HCT116 (cell line): ENCODE measurements at regions not wholly inside any gene's neighbourhood (a gene's known extent, or its start where the extent isn't known, plus 50 kb on each side); places are given as distances from the start of the nearest gene placed in this dataset.

Experiments used
- ATAC-seq: fragments of 200-7000 bp; cut with Tn5 transposase; 2 replicates; pipeline ENCODE4 v1.9.1; 2020; ENCODE audit warnings: mild to moderate bottlenecking, moderate library complexity
- BruUV-seq: library from RNA; stranded (reverse); fragments of 400-500 nt; replicated peaks from 2 replicates; lab custom pipeline; 2021; lab: Mats Ljungman, UMichigan
- CTCF ChIA-PET: fragments of 300-600 bp; sonication (Branson Sonifier 250); formaldehyde crosslinking; loops from one replicate; lab custom pipeline; 2021; ENCODE audit warnings: antibody characterized with exemption; lab: Charles Lee
- POLR2A ChIA-PET: fragments of 300-600, 350-600 bp; sonication (Branson Sonifier 250); formaldehyde crosslinking; loops from one replicate; lab custom pipeline; 2021; ENCODE audit warnings: antibody characterized with exemption; lab: Charles Lee
- RAD21 ChIA-PET, 2 experiments: fragments of 300-600 bp; sonication (Branson Sonifier 250); formaldehyde crosslinking; loops; one replicate each; lab custom pipeline; 2023; ENCODE audit warnings: low total read pairs in 2 of 2; ENCODE audit not compliant: uncharacterized antibody in 2 of 2, unreplicated experiment in 2 of 2, low non-redundant PET in 1 of 2; lab: Charles Lee
- DNase-seq: peaks from one replicate; pipeline ENCODE4 v3.0.0-alpha.2; 2010; ENCODE audit warnings: low read depth, low spot score
- H2AFZ ChIP-seq: fragments of 200-600 bp; shearing (Covaris generic), sonication (generic); 2 replicates; pipeline ENCODE4 v1.6.1; 2017; ENCODE audit warnings: low read depth, mixed run types, mixed read lengths, antibody characterized with exemption, low read length; ENCODE audit not compliant: poor library complexity, severe bottlenecking
- H3K27ac ChIP-seq: 2 replicates; pipeline ENCODE4 v1.5.1; 2012; ENCODE audit warnings: low read depth, low read length
- H3K27me3 ChIP-seq: fragments of 200-600 bp; sonication (generic); 2 replicates; pipeline ENCODE4 v1.6.1; 2016; ENCODE audit warnings: mixed run types, low read length, mixed read lengths; ENCODE audit not compliant: insufficient read depth
- H3K36me3 ChIP-seq, 2 experiments: fragments of 200-500 bp in 1 of 2; fragments of 200-600 bp in 1 of 2; sonication (Bioruptor generic) in 1 of 2; sonication (generic) in 1 of 2; 2 replicates each; pipeline versions ENCODE4 v1.5.1 to v1.6.1; 2014 to 2016; ENCODE audit warnings: low read length in 2 of 2, inconsistent platforms in 1 of 2, mixed read lengths in 1 of 2, mixed run types in 1 of 2; ENCODE audit not compliant: insufficient read depth in 2 of 2, control insufficient read depth in 1 of 2
- H3K4me1 ChIP-seq, 2 experiments: fragments of 200-600 bp in 1 of 2; sonication (generic) in 1 of 2; 2 replicates each; pipeline versions ENCODE4 v1.5.1 to v1.6.1; 2012 to 2017; ENCODE audit warnings: low read length in 2 of 2, inconsistent platforms in 1 of 2, mild to moderate bottlenecking in 1 of 2, mixed read lengths in 1 of 2, mixed run types in 1 of 2, moderate library complexity in 1 of 2; ENCODE audit not compliant: insufficient read depth in 2 of 2, control insufficient read depth in 1 of 2
- H3K4me2 ChIP-seq: fragments of 200-600 bp; sonication (generic); 2 replicates; pipeline ENCODE4 v1.6.1; 2017; ENCODE audit warnings: mixed run types, low read length, mixed read lengths
- H3K4me3 ChIP-seq, 2 experiments: fragments of 200-600 bp in 1 of 2; sonication (generic) in 1 of 2; replicated peaks in 1 of 2; 2 replicates each; pipeline ENCODE4 v1.5.1; 2011 to 2016; ENCODE audit warnings: low read length in 2 of 2, control low read depth in 1 of 2, low read depth in 1 of 2, mild to moderate bottlenecking in 1 of 2, mixed read lengths in 1 of 2, mixed run types in 1 of 2
- H3K79me2 ChIP-seq: fragments of 200-600 bp; sonication (generic); 2 replicates; pipeline ENCODE4 v1.6.1; 2017; ENCODE audit warnings: mild to moderate bottlenecking, mixed run types, low read length, moderate library complexity, mixed read lengths; ENCODE audit not compliant: insufficient read depth
- H3K9ac ChIP-seq: fragments of 200-600 bp; sonication (generic); 2 replicates; pipeline ENCODE4 v1.6.1; 2016; ENCODE audit warnings: low read length, mixed read lengths
- H3K9me2 ChIP-seq: fragments of 200-600 bp; sonication (generic), shearing (Covaris generic); 2 replicates; pipeline ENCODE4 v1.6.1; 2017; ENCODE audit warnings: mixed run types, mild to moderate bottlenecking, moderate library complexity; ENCODE audit not compliant: insufficient read depth
- H3K9me3 ChIP-seq, 2 experiments: fragments of 200-500 bp in 1 of 2; fragments of 200-600 bp in 1 of 2; sonication (Bioruptor generic) in 1 of 2; sonication (generic) in 1 of 2; 2 replicates each; pipeline ENCODE4 v1.6.1; 2014 to 2017; ENCODE audit warnings: low read length in 2 of 2, mixed read lengths in 2 of 2, inconsistent platforms in 1 of 2, low read depth in 1 of 2, mild to moderate bottlenecking in 1 of 2, mixed run types in 1 of 2, moderate library complexity in 1 of 2; ENCODE audit not compliant: control insufficient read depth in 1 of 2, insufficient read depth in 1 of 2
- H4K20me1 ChIP-seq: fragments of 200-600 bp; sonication (generic), shearing (Covaris generic); 2 replicates; pipeline ENCODE4 v1.6.1; 2017; ENCODE audit warnings: mixed run types, mild to moderate bottlenecking, moderate library complexity; ENCODE audit not compliant: insufficient read depth
- ATF3 ChIP-seq: IDR thresholded peaks from 2 replicates; pipeline ENCODE4 v1.6.1; 2012
- CBX3 ChIP-seq: IDR thresholded peaks from 2 replicates; pipeline ENCODE4 v1.6.1; 2012; ENCODE audit warnings: low read depth
- CEBPB ChIP-seq: IDR thresholded peaks from 2 replicates; pipeline ENCODE4 v1.6.1; 2012; ENCODE audit warnings: low read depth
- CTCF ChIP-seq, 3 experiments: fragments of 200-600 bp in 1 of 3; sonication (generic) in 1 of 3; IDR thresholded peaks in 2 of 3; conservative IDR thresholded peaks in 1 of 3; 2 replicates each; pipeline ENCODE4 v1.5.1; 2012 to 2017; ENCODE audit warnings: low read depth in 2 of 3, low read length in 2 of 3, antibody characterized with exemption in 1 of 3, borderline replicate concordance in 1 of 3, control low read depth in 1 of 3, mild to moderate bottlenecking in 1 of 3, mixed read lengths in 1 of 3, mixed run types in 1 of 3, moderate library complexity in 1 of 3; ENCODE audit not compliant: insufficient read depth in 1 of 3
- EGR1 ChIP-seq: IDR thresholded peaks from 2 replicates; pipeline ENCODE4 v1.6.1; 2012; ENCODE audit warnings: low read depth
- EZH2 ChIP-seq: fragments of 200-600 bp; sonication (generic); IDR thresholded peaks from 2 replicates; pipeline ENCODE4 v1.6.1; 2017; ENCODE audit warnings: antibody characterized with exemption, mixed run types
- EZH2phosphoT487 ChIP-seq: fragments of 200-600 bp; IDR thresholded peaks from 2 replicates; pipeline ENCODE4 v1.6.1; 2018; ENCODE audit warnings: antibody characterized with exemption, borderline replicate concordance
- FOSL1 ChIP-seq: IDR thresholded peaks from 2 replicates; pipeline ENCODE4 v1.6.1; 2012; ENCODE audit warnings: low read depth
- MAX ChIP-seq: IDR thresholded peaks from 2 replicates; pipeline ENCODE4 v1.6.1; 2012
- POLR2A ChIP-seq: IDR thresholded peaks from 2 replicates; pipeline ENCODE4 v1.7.0; 2011; ENCODE audit warnings: borderline replicate concordance; ENCODE audit not compliant: insufficient read depth, insufficient read length; ENCODE audit errors: extremely low read depth
- POLR2AphosphoS5 ChIP-seq: IDR thresholded peaks from 2 replicates; pipeline ENCODE4 v1.6.1; 2011; ENCODE audit warnings: mild to moderate bottlenecking, low read depth, low read length, moderate library complexity
- REST ChIP-seq: IDR thresholded peaks from 2 replicates; pipeline ENCODE4 v1.6.1; 2012; ENCODE audit warnings: low read depth
- SIN3A ChIP-seq: IDR thresholded peaks from 2 replicates; pipeline ENCODE4 v1.6.1; 2012; ENCODE audit warnings: low read depth
- SP1 ChIP-seq: IDR thresholded peaks from 2 replicates; pipeline ENCODE4 v1.6.1; 2012; ENCODE audit warnings: low read depth
- SRF ChIP-seq: IDR thresholded peaks from 2 replicates; pipeline ENCODE4 v1.6.1; 2012; ENCODE audit warnings: low read depth
- TCF7L2 ChIP-seq: IDR thresholded peaks from 2 replicates; pipeline ENCODE4 v1.7.0; 2011; ENCODE audit warnings: borderline replicate concordance, inconsistent platforms; ENCODE audit not compliant: insufficient read depth, insufficient read length; ENCODE audit errors: extremely low read depth
- YY1 ChIP-seq: IDR thresholded peaks from 2 replicates; pipeline ENCODE4 v1.6.1; 2011; ENCODE audit warnings: low read length, low read depth, moderate library complexity, mild to moderate bottlenecking; ENCODE audit not compliant: insufficient replicate concordance; ENCODE audit errors: extremely low read depth
- ZBTB33 ChIP-seq: IDR thresholded peaks from 2 replicates; pipeline ENCODE4 v1.6.1; 2011; ENCODE audit warnings: mild to moderate bottlenecking, low read length, moderate library complexity; ENCODE audit not compliant: insufficient replicate concordance; ENCODE audit errors: extremely low read depth
- ZFX ChIP-seq: fragments of 450-650 bp; IDR thresholded peaks from 2 replicates; pipeline ENCODE4 v1.6.1; 2017
- ZNF274 ChIP-seq: fragments of 200-500 bp; sonication (Bioruptor generic); IDR thresholded peaks from 2 replicates; pipeline ENCODE4 v1.6.1; 2014; ENCODE audit warnings: mild to moderate bottlenecking, low read depth, low read length, inconsistent platforms
- intact Hi-C: fragments of 100-400 bp; cut with micrococcal nuclease; formaldehyde crosslinking; loops from 2 replicates; pipeline ENCODE4 v1.10.0; 2022

GRCh38 chr6:139483079-139483478 lies 108.6 kb upstream of the CITED2 start:
- POLR2A ChIA-PET: no interaction called here
- H2AFZ ChIP-seq: no peak overlapping the region
- no peak overlapping the region for H3K9ac ChIP-seq
- H3K9me2 ChIP-seq: no peaks in the 10 kb centered on the region
- intact Hi-C loops: no loop called here
- no peaks in the 10 kb centered on the region for H3K9me3 ChIP-seq
- H3K4me3 ChIP-seq: no peak overlapping the region
- ATAC-seq: no peak
- H3K79me2 ChIP-seq: no peaks in the 10 kb centered on the region
- no peaks in the 10 kb centered on the region for H3K4me1 ChIP-seq
- TF ChIP-seq YY1 (no peak), EGR1 (no peak), EZH2 (no peak), POLR2AphosphoS5 (no peak), SIN3A (no peak), POLR2A (no peak), ZFX (no peak), SP1 (no peak), REST (no peak), FOSL1 (no peak), MAX (no peak), CBX3 (no peak), ZNF274 (no peak), CTCF (IDR thresholded peaks at IDR 0.05 in 2 of 3, conservative IDR thresholded peaks at IDR 0.05 in 1 of 3; ENCODE audit: borderline replicate concordance in 1 of 3, insufficient read depth in 1 of 3, low read depth in 2 of 3, low read length in 2 of 3) (no peak), ATF3 (no peak), ZBTB33 (no peak), CEBPB (no peak), SRF (no peak), TCF7L2 (no peak), EZH2phosphoT487 (no peak)
- TF ChIP-seq, all 23 proteins: peak for 0
- Histone ChIP-seq H4K20me1 (no peaks in the 10 kb centered on the region), H3K27me3 (no peaks in the 10 kb centered on the region), H3K4me2 (no peak overlapping the region), H3K36me3 (no peaks in the 10 kb centered on the region), H3K27ac (no peak overlapping the region)
- no peak for DNase-seq
- no TSS peak for BruUV-seq
- RAD21 ChIA-PET: no interaction called here
- CTCF ChIA-PET: no interaction called here
